Right lobe of liver (tissue), 4 donors: ENCODE measurements at regions not wholly inside any gene's neighbourhood (a gene's known extent, or its start where the extent isn't known, plus 50 kb on each side); places are given as distances from the start of the nearest gene placed in this dataset.

Experiments used
- CTCF ChIP-seq, 4 donors: fragments of 200-600 bp in 3 of 4; fragments of 450-650 bp in 1 of 4; IDR thresholded peaks; one replicate each; pipeline versions ENCODE4 v1.5.1 to v1.8.0; 2016 to 2022; ENCODE audit warnings: antibody characterized with exemption in 4 of 4, mild to moderate bottlenecking in 2 of 4
- POLR2A ChIP-seq: fragments of 450-650 bp; IDR thresholded peaks from one replicate; pipeline ENCODE4 v1.6.1; 2017; ENCODE audit warnings: antibody characterized with exemption, mild to moderate bottlenecking
- donor health status: DM: no; HTN: no; CAD: no.
- donor health status: DM: no; HTN: no; CAD: no.
- donor health status: DM: no; HTN: yes; CAD: no.

DNA sequence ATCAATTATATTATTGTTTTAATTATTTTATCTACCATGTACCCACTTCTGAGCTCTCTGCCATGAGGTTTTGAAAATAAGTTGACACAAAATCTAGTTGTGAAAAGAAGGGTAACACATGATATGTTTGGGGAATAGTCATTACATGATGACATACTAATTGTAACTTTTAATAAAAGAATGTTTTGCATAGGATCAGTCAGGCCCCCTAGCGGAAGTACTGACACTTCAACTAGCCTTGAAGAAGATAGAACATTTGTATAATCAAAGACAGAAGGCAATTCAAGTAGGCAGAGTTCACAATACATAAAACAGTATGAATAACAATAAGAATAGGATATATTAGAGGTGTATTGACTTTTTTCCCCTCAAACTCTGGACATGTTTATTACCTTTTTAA is 1191.0 kb upstream of the AGA start:
- TF ChIP-seq CTCF (IDR thresholded peaks at IDR 0.05): peak in 2 of 4 donors; percentile 19 to 29
- no peak for TF ChIP-seq POLR2A
